ENCODE measurements at regions not wholly inside any gene's neighbourhood (a gene's known extent, or its start where the extent isn't known, plus 50 kb on each side); places are given as distances from the start of the nearest gene placed in this dataset.

DNA sequence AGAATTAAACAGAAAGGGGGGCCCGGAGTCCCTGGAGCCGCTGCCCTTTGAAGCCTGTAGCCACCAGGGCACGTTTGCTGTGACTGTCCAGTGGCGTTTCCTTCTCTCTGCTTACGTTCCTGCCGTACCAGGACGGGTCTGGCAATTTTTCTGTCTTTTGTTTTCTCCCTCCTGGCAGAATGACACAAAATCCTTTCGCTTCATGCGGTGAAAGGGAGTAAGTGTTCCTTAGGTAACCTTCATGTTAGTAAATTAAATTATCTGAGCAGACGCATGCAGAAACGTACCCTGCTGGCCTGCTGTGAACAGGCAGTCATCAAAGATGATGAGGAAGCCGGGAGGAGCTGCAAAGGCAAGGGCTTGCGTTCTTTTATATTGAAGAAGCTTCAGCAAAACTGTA, 299.3 kb upstream of the ARGLU1 start:
- DNase-seq (ENCODE audit: low read depth): no peak

- DNase-seq (ENCODE audit: low read depth): no peak
These were observed 297.9 kb upstream of the ARGLU1 start for GRCh38 chr13:106865716-106866440.

DNA sequence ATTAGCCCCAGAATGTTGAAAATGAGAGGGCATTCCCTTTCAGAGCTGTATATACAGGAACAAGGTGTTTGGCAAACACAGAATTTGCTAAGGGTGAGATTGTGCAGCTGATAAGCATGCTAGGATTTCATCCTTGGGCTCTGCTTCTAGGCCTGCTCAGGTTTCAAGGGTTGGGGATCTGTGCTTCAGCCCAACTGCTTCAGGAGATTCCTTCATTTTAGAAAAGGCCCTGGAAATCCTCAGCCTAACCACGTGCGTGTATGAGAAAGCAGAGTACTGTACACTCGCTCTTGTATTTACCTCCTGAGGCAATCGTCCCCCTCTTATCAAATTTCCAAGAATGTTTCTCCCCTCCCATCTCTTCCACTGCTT, 291.6 kb upstream of the ARGLU1 start:
- no peak for DNase-seq (ENCODE audit: low read depth)

DNA sequence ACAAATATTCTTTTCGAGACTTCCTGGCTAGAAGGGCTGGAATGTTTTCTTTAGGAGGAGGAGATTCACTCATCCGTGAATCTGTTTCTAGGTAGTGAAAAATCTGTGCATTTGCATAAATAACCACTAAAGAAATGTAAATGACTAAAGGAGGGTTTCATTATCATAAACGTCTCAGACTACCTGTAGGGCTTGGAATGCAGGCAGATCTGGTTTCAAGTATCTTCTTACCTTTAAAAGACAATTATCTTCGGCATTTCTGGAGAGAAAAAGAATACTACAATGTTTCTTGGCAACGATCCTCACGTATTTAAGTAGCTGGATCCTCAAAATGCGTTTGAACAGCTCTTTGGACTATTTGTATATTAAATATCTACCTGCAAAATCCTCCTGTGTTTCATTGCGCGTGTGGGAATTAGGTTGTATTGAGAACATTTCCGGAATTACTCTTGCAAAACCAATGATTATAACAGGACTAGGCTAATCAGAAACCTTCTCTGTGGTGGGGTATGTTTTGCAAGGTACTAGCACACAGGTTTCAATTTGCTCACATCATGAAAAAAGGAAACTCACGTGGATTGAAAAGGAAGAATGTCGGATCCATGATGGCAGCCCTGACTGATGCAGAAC, 291.1 kb upstream of the ARGLU1 start:
- DNase-seq (ENCODE audit: low read depth): no peak

DNA sequence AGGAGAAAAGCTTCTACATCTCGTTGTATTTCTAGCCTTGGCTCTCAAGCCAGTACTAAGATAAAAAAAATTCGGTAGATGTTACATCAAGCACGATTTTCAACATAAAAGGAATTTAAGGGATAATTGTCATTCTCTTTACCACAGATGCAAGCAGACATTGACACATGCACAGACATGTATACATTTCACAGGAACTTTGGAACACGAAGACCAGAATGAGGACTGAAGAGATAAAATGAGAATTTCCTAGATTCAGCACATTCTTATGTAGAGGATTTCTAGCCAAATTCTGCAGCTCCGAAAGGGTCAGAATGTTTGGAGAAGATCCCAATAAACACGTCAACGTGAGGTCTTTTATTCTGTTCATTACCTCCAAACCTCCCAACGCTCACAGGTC, 284.5 kb upstream of the ARGLU1 start:
- no peak for DNase-seq (ENCODE audit: low read depth)

- DNase-seq (ENCODE audit: low read depth): no peak
These were observed 283.2 kb upstream of the ARGLU1 start for GRCh38 chr13:106850973-106851650.

DNA sequence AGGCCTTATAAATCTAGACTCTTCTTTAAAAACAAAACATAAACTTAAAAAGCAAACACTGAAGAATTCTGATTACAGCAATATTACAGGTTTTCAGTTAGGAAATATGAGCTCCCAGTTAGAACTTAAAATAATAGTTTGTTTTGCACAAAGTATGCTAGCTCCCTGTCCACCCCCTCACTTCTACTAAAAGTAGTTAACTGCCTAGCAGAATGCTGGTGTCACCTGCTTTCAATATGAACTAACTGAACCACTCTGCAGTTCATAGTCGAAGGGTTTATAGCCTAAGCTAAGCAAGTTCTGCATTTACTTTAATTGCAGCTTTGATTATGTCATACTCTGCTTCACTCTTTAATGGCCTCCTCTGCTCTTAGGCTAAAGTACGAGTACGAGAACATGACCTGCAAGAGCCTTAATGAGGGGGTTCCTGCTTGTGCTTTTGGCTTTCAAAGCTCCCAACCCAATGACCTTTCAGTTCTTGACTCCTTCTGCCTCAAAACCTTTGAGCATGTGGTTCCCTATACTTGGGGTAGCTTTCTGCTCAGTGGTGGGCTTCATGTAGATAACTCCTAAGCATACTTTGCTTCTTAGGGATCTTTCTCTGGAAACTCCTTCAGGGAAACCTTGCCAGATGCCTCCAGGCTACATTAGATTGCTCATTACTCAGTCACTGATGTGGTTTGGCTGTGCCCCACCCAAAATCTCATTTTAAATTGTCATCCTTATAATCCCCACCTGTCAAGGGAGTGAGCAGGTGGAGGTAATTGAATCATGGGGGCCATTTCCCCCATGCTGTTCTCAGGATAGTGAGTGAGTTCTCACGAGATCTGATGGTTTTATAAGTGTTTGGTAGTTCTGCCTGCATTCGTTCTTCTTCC, 278.9 kb upstream of the ARGLU1 start:
- no peak for DNase-seq (ENCODE audit: low read depth)

DNA sequence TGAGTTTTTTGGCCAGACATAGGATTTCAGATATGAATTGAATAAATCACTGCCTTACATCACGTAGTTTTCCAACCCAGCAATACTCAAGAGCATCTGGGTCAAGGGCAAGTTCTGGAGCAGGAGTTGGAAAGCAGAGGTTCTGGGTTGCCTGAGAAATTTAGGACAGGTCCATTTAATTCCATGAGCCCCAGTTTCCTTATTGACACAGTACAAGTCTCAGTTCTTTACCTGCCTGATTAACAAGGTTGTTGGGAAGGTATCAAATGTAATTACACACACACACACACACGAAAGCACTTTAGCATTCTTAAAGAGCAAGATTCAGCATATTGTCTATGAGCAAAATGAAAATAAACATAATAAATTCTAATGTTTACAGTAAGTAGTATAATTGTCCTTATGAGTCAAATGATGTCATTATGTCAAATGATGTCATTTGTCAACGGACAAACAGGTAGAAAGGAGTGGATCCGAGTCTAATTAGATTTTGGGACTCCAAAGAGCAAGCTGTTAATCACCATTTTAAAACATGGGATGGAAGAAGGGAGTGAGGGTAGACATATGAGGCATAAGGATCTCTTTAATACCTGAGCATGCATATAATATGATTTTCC, 268.4 kb upstream of the ARGLU1 start:
- DNase-seq (ENCODE audit: low read depth): no peak

- no peak for DNase-seq (ENCODE audit: low read depth)
These were observed 267.5 kb upstream of the ARGLU1 start for GRCh38 chr13:106835477-106835876.

DNA sequence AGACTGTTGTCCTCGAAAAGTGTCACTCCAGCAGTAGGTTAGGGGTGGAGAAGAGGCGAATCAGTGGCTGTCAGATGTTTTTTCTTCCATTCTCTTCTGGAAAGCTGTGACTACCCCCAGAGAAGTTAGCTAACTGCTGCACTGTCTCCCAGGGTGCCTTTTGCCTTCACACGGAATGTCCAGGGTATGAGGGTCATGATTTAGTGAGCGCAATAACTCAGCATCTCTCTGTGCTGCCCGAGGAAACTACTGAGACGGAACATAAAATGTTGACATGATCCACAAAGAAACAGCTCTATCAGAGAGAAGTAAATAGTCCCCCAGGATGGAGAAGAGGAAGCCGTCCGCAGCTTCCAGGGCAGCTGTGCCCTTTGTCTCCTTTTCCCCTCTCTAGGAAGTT, 254.0 kb upstream of the ARGLU1 start:
- DNase-seq (ENCODE audit: low read depth): no peak

DNA sequence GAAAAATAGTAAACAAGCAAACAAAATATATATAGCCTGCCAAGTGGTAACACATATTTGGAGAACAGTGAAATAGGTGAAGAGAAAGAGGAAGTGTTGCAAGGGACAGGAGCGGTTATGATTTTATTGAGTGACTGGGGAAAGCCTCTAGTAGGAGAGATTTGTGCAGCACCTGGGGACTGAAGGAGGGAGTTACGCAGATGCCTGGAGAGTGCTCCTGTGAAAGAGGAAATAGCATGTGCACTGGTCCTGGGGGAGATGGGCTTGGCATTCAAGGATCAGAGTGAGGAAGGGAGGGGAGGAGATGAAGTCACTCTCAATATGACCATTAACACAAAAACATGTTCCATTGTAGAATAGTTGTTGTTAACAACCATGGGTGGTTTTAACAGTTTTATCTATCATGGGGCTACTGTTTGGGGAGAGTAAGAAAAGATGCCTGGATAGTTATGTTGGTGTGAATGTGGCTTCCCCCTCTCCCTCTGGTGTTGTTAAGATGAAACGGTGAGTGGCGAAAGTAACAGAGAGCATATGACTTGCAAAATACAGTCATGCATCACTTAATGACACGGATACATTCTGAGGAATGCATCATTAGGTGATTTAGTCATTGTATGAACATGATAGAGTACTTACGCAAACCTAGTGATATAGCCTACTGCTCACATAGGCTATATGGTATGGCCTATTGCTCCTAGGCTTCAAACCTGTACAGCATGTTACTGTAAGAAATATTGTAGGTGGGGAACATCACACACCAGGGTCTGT, 251.7 kb upstream of the ARGLU1 start:
- no peak for DNase-seq (ENCODE audit: low read depth)

GRCh38 chr13:106818971-106819370, 251.0 kb upstream of the ARGLU1 start:
- no peak for DNase-seq (ENCODE audit: low read depth)

DNA sequence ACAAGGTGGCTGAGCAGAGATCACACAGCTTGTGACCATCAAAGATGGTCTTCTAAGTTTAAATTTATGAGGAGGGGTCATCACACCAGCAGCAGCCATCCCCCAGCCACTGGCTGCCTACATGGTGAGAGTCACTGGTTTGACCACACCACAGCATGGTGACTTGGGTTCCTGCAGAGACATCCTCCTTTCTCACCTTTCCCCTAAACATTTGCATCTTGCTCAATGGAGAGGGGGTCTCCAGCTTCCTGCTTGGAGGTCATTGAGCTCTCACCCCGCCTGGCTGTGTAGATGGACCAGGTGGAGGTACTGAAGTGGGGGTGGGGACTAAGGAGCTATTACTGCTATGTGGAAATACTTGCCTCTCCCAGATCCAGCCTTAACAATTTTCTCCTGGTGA, 247.6 kb upstream of the ARGLU1 start:
- DNase-seq (ENCODE audit: low read depth): no peak

GRCh38 chr13:106814463-106814862, 246.5 kb upstream of the ARGLU1 start:
- DNase-seq (ENCODE audit: low read depth): no peak

DNA sequence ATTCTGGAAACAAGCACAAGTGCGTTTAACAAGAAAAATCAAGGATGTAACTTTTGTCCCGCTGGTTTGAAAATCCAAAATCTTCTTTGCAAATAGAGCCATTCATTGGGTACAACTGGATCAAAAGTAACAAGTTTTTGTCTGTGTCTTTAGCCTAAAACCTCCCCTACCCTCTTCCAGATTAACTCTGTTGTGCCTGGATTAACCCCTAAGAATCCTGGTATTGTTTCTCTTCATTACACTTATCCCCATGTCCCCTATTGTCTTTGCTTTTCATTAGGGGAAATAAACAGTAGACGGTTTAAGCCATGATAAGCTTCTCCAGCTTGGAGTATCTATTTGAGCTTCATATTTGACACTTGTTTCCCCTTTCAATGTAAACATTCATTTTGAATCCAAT, 242.1 kb upstream of the ARGLU1 start:
- DNase-seq (ENCODE audit: low read depth): no peak

DNA sequence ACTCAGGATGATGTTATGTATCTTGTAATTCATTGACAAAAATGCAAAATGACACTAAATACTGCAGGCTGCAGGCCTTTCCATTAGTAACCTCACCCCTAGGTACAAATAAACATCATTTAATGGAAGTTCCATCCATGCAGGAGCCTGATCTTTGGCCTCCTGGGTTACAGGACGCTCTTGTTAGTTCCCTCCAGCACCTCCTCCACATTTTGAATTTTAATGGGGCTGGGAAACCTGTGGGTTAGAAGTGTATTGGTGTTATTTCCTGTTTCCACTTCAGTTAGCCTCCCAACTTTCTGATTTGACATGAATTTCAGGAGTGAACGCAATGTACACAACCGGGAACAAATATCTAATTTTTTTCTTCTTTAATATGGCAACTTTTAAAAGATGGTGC, 237.1 kb upstream of the ARGLU1 start:
- DNase-seq (ENCODE audit: low read depth): no peak

- DNase-seq (ENCODE audit: low read depth): no peak
These were observed 235.0 kb upstream of the ARGLU1 start for GRCh38 chr13:106802917-106803316.

- DNase-seq (ENCODE audit: low read depth): no peak
These were observed 231.9 kb upstream of the ARGLU1 start for GRCh38 chr13:106799781-106800335.

DNA sequence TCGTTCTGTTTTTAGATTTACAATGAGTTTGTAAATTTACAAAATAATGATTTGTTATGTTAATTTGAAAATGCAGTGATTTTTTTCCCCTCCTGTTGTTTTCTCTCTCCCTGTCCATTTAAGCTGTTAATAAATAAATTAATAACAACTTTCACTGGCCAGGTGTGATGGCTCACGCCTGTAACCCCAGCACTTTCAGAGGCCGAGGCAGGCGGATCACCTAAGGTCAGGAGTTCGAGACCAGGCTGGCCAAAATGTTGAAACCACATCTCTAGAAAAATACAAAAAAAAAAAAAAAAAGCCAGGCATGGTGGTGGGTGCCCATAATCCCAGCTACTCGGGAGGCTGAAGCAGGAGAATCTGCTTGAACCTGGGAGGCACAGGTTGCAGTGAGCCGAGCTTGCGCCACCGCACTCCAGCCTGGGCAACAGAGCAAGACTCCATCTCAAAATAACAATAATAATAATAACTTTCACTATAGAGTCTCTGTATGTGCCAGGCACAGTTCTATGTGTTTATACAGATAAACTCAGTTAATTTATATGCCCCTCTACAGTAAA, 229.2 kb upstream of the ARGLU1 start:
- DNase-seq (ENCODE audit: low read depth): no peak

DNA sequence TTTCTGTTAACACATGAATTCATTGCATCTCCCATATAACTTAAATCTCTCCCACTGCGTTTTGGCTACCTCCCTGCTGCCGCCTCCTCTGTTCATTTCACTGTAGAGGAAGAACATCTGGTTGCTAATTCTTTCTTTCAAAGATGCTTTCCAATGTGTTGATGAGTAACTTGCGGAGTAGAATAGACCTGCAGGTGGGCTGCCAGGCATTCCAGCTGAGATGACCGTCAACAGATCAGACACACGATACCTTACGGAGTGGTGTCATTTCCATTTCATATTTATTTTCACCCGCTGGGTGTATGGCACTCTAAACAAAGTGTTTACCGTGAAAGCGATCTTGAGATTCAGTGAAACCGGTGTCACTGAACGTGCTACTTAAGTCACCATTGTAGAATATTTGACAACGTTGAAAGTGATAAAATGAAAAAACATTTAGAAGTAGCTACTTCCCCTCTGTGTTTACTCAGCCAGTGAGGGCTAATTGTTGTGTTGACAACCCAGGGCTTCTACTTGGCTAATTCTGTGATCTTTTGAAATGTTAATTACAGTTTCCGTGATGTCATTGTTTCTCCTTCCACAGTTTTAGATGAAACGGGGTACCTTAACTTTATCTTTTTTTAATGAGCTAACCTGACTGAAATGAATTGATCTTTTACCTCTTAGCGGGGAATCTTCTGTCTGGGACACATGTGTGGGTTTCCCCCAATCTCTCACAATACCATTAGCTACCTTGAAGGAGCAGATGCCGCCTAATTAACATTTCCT, 228.5 kb upstream of the ARGLU1 start:
- DNase-seq (ENCODE audit: low read depth): no peak

Measured in stimulated activated CD8-positive, alpha-beta memory T cell treated with anti-CD3 and anti-CD28 coated beads, Interleukin-15, amount 100 ng/mL, for 1 hour (primary cell).